ENCODE measurements at regions not wholly inside any gene's neighbourhood (a gene's known extent, or its start where the extent isn't known, plus 50 kb on each side); places are given as distances from the start of the nearest gene placed in this dataset.

- WGBS, 3 donors = 78 to 82% (median 80%) methylated on average over 4 of the region's 4 CpGs
- H3K27ac ChIP-seq (ENCODE audit: low read depth, low read length) = no peak overlapping the region
Observed at GRCh38 chr2:225998653-225999052, 599.1 kb downstream of the NYAP2 start.

- no peak overlapping the region for H3K27ac ChIP-seq (ENCODE audit: low read depth, low read length)
- 88 to 93% (median 92%) methylated on average over 3 of the region's 3 CpGs for WGBS, 3 donors
Observed at GRCh38 chr2:225998116-225998515, 598.6 kb downstream of the NYAP2 start.

- no peak overlapping the region for H3K27ac ChIP-seq (ENCODE audit: low read depth, low read length)
- 74 to 90% (median 88%) methylated on average over 2 of the region's 2 CpGs for WGBS, 3 donors
Observed at GRCh38 chr2:225996462-225996828, 596.9 kb downstream of the NYAP2 start.

GRCh38 chr2:225995796-225996461 lies 596.4 kb downstream of the NYAP2 start:
- H3K27ac ChIP-seq (ENCODE audit: low read depth, low read length) = no peak overlapping the region

GRCh38 chr2:225994748-225995405 lies 595.4 kb downstream of the NYAP2 start:
- WGBS, 3 donors = 89 to 91% (median 90%) methylated on average over 3 of the region's 3 CpGs

More at GRCh38 chr2:225995796-225996461, 596.4 kb downstream of the NYAP2 start:
- WGBS, 3 donors = 42 to 54% (median 53%) methylated on average over 2 of the region's 2 CpGs

GRCh38 chr2:225993430-225993829 lies 593.9 kb downstream of the NYAP2 start:
- H3K27ac ChIP-seq (ENCODE audit: low read depth, low read length) = no peak overlapping the region
- WGBS, 3 donors = 65 to 92% (median 71%) methylated on average over 2 of the region's 2 CpGs

More at GRCh38 chr2:225994748-225995405, 595.4 kb downstream of the NYAP2 start:
- H3K27ac ChIP-seq (ENCODE audit: low read depth, low read length) = no peak overlapping the region

- WGBS, 3 donors = 86 to 93% (median 93%) methylated on average over 4 of the region's 4 CpGs
Observed at GRCh38 chr2:225989809-225990208, 590.3 kb downstream of the NYAP2 start.

GRCh38 chr2:225980372-225980771 lies 580.9 kb downstream of the NYAP2 start:
- 94 to 97% (median 95%) methylated on average over 7 of the region's 7 CpGs for WGBS, 3 donors
- H3K27ac ChIP-seq (ENCODE audit: low read depth, low read length) = no peak overlapping the region

More at GRCh38 chr2:225989809-225990208, 590.3 kb downstream of the NYAP2 start:
- H3K27ac ChIP-seq (ENCODE audit: low read depth, low read length) = no peak overlapping the region

- 74 to 88% (median 75%) methylated on average over 3 of the region's 3 CpGs for WGBS, 3 donors
- H3K27ac ChIP-seq (ENCODE audit: low read depth, low read length) = no peak overlapping the region
Observed at GRCh38 chr2:225971433-225971832, 571.9 kb downstream of the NYAP2 start.

GRCh38 chr2:225948903-225949302 lies 549.4 kb downstream of the NYAP2 start:
- no peak overlapping the region for H3K27ac ChIP-seq (ENCODE audit: low read depth, low read length)
- 26 to 44% (median 35%) methylated on average over 4 of the region's 4 CpGs for WGBS, 3 donors

GRCh38 chr2:225938991-225939390 lies 539.5 kb downstream of the NYAP2 start:
- WGBS, 3 donors = 84 to 94% (median 91%) methylated on average over 1 of the region's 1 CpG
- no peak overlapping the region for H3K27ac ChIP-seq (ENCODE audit: low read depth, low read length)

GRCh38 chr2:225937625-225938187 lies 538.2 kb downstream of the NYAP2 start:
- WGBS, 3 donors = 93 to 100% (median 96%) methylated on average over 1 of the region's 1 CpG
- no peak overlapping the region for H3K27ac ChIP-seq (ENCODE audit: low read depth, low read length)

GRCh38 chr2:225932811-225933413 lies 533.4 kb downstream of the NYAP2 start:
- H3K27ac ChIP-seq (ENCODE audit: low read depth, low read length) = no peak overlapping the region
- 39 to 61% (median 51%) methylated on average over 1 of the region's 1 CpG for WGBS, 3 donors

- H3K27ac ChIP-seq (ENCODE audit: low read depth, low read length) = no peak overlapping the region
- 51 to 65% (median 61%) methylated on average over 2 of the region's 2 CpGs for WGBS, 3 donors
Observed at GRCh38 chr2:225930687-225931086, 531.2 kb downstream of the NYAP2 start.

- H3K27ac ChIP-seq (ENCODE audit: low read depth, low read length) = no peak overlapping the region
- WGBS, 3 donors = 50 to 73% (median 65%) methylated on average over 6 of the region's 6 CpGs
Observed at GRCh38 chr2:225920621-225921220, 521.2 kb downstream of the NYAP2 start.

- 63 to 69% (median 66%) methylated on average over 2 of the region's 2 CpGs for WGBS, 3 donors
- H3K27ac ChIP-seq (ENCODE audit: low read depth, low read length) = no peak overlapping the region
Observed at GRCh38 chr2:225916692-225917091, 517.2 kb downstream of the NYAP2 start.

GRCh38 chr2:225911019-225911418 lies 511.5 kb downstream of the NYAP2 start:
- no peak overlapping the region for H3K27ac ChIP-seq (ENCODE audit: low read depth, low read length)
- 85 to 90% (median 85%) methylated on average over 6 of the region's 6 CpGs for WGBS, 3 donors

- no peak overlapping the region for H3K27ac ChIP-seq (ENCODE audit: low read depth, low read length)
- 50 to 89% (median 62%) methylated on average over 1 of the region's 1 CpG for WGBS, 3 donors
Observed at GRCh38 chr2:225895126-225895525, 495.6 kb downstream of the NYAP2 start.

Measured in adipose tissue (tissue), 3 donors.